ENCODE measurements at regions not wholly inside any gene's neighbourhood (a gene's known extent, or its start where the extent isn't known, plus 50 kb on each side); places are given as distances from the start of the nearest gene placed in this dataset.

GRCh38 chr9:88818495-88819201 lies 172.6 kb upstream of the S1PR3 start:
- no peak for TF ChIP-seq CTCF (IDR thresholded peaks at IDR 0.05)
- TF ChIP-seq POLR2A (IDR thresholded peaks at IDR 0.05) = no peak

Measured in lower leg skin (tissue), 3 donors.